GM12878 (cell line): ENCODE measurements at regions not wholly inside any gene's neighbourhood (a gene's known extent, or its start where the extent isn't known, plus 50 kb on each side); places are given as distances from the start of the nearest gene placed in this dataset.

ENCODE experiments used
- ATF7 ChIP-seq: fragments of 450-650 bp; IDR thresholded peaks from 2 replicates; pipeline ENCODE4 v1.6.1; 2016; ENCODE audit warnings: low read depth, mild to moderate bottlenecking
- DPF2 ChIP-seq: fragments of 450-650 bp; IDR thresholded peaks from 2 replicates; pipeline ENCODE4 v1.6.1; 2017; ENCODE audit warnings: mild to moderate bottlenecking
- EED ChIP-seq: sonication (generic); IDR thresholded peaks from 2 replicates; pipeline ENCODE4 v1.6.1; 2016; ENCODE audit warnings: antibody characterized with exemption, low read depth
- FOXK2 ChIP-seq: fragments of 450-650 bp; IDR thresholded peaks from 2 replicates; pipeline ENCODE4 v1.6.1; 2017; ENCODE audit warnings: mild to moderate bottlenecking, moderate library complexity
- HDAC2 ChIP-seq: fragments of 200-600 bp; sonication (generic); IDR thresholded peaks from 2 replicates; pipeline ENCODE4 v1.6.1; 2017
- IKZF1 ChIP-seq: fragments of 450-650 bp; conservative IDR thresholded peaks from 2 replicates; pipeline ENCODE4 v1.6.1; 2017; ENCODE audit warnings: antibody characterized with exemption, mild to moderate bottlenecking
- IKZF2 ChIP-seq, 2 experiments: fragments of 450-650 bp; IDR thresholded peaks; 2 replicates each; pipeline ENCODE4 v1.6.1; 2017; ENCODE audit warnings: mild to moderate bottlenecking in 2 of 2, moderate library complexity in 2 of 2
- MTA2 ChIP-seq: fragments of 450-650 bp; IDR thresholded peaks from 2 replicates; pipeline ENCODE4 v1.6.1; 2016; ENCODE audit warnings: low read depth, mild to moderate bottlenecking, moderate library complexity
- PAX8 ChIP-seq: fragments of 450-650 bp; IDR thresholded peaks from 2 replicates; pipeline ENCODE4 v1.6.1; 2017; ENCODE audit warnings: mild to moderate bottlenecking, moderate library complexity
- RELA ChIP-seq: fragments of 450-650 bp; IDR thresholded peaks from 2 replicates; pipeline ENCODE4 v1.8.0; 2014; ENCODE audit warnings: borderline replicate concordance; ENCODE audit not compliant: partially characterized antibody
- STAT1 ChIP-seq: fragments of 450-650 bp; conservative IDR thresholded peaks from 2 replicates; pipeline ENCODE4 v1.6.1; 2014; ENCODE audit warnings: antibody characterized with exemption, mild to moderate bottlenecking
- STAT3 ChIP-seq: IDR thresholded peaks from 2 replicates; pipeline ENCODE4 v1.6.1; 2011; ENCODE audit warnings: low read depth, low read length, improper control_type of control experiment
- ZNF217 ChIP-seq: fragments of 450-650 bp; IDR thresholded peaks from 2 replicates; pipeline ENCODE4 v1.6.1; 2017; ENCODE audit warnings: antibody characterized with exemption, mild to moderate bottlenecking
- TF ChIP-seq, protein P1 (sequence below): fragments of 450-650 bp; IDR thresholded peaks from 2 replicates; pipeline ENCODE4 v1.6.1; 2016; ENCODE audit warnings: mild to moderate bottlenecking
- TF ChIP-seq, protein P2 (sequence below): fragments of 450-650 bp; IDR thresholded peaks from 2 replicates; pipeline ENCODE4 v1.6.1; 2016; ENCODE audit warnings: mild to moderate bottlenecking, moderate library complexity, borderline replicate concordance
- TF ChIP-seq, protein P3 (sequence below): fragments of 450-650 bp; IDR thresholded peaks from 2 replicates; pipeline ENCODE4 v1.6.1; 2017; ENCODE audit warnings: mild to moderate bottlenecking, moderate library complexity
- TF ChIP-seq, protein P4 (sequence below): fragments of 450-650 bp; formaldehyde crosslinking; IDR thresholded peaks from 2 replicates; pipeline ENCODE4 v1.4.0; 2022; ENCODE audit warnings: mild to moderate bottlenecking, moderate library complexity
- TF ChIP-seq, protein P5 (sequence below): IDR thresholded peaks from 2 replicates; pipeline ENCODE4 v1.6.1; 2011; ENCODE audit warnings: borderline replicate concordance, low read depth, mild to moderate bottlenecking, moderate library complexity, low read length; ENCODE audit not compliant: insufficient read depth, poor library complexity, severe bottlenecking

DNA sequence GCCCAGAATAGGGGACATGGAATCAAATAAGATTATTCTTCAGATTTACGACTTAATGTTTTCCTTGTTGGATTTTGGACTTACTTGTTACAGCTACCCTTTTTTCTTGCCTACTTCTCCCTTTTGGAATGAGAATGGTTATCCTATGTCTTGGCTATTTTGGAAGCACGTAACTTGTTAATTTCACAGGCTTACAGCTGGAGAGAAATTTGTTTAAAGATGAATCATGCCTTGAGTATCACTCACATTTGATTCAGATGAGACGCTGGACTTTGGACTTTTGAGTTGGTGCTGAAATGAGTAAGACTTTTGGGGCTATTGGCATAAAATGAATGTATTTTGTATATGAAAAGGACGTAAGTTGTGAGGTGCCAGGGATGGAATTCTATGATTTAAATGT is 83.3 kb downstream of the SMPDL3A start (continued):
- TF ChIP-seq STAT1 (no peak), MTA2 (peak; percentile 56; the same call in 1 of the 2 replicates), DPF2 (peak; percentile 91), PAX8 (no peak), ZNF217 (peak; percentile 47; the same call in 1 of the 2 replicates), EED (no peak), STAT3 (no peak), ATF7 (peak; percentile 61), IKZF2 (IDR thresholded peaks at IDR 0.05) (peak; percentile 72 to 83; a peak in 3 of 4 replicates), HDAC2 (no peak), FOXK2 (no peak), RELA (no peak), IKZF1 (peak; percentile 84)
- TF ChIP-seq, protein P1, sequence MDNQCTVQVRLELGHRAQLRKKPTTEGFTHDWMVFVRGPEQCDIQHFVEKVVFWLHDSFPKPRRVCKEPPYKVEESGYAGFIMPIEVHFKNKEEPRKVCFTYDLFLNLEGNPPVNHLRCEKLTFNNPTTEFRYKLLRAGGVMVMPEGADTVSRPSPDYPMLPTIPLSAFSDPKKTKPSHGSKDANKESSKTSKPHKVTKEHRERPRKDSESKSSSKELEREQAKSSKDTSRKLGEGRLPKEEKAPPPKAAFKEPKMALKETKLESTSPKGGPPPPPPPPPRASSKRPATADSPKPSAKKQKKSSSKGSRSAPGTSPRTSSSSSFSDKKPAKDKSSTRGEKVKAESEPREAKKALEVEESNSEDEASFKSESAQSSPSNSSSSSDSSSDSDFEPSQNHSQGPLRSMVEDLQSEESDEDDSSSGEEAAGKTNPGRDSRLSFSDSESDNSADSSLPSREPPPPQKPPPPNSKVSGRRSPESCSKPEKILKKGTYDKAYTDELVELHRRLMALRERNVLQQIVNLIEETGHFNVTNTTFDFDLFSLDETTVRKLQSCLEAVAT, result no peak
- TF ChIP-seq, protein P2, sequence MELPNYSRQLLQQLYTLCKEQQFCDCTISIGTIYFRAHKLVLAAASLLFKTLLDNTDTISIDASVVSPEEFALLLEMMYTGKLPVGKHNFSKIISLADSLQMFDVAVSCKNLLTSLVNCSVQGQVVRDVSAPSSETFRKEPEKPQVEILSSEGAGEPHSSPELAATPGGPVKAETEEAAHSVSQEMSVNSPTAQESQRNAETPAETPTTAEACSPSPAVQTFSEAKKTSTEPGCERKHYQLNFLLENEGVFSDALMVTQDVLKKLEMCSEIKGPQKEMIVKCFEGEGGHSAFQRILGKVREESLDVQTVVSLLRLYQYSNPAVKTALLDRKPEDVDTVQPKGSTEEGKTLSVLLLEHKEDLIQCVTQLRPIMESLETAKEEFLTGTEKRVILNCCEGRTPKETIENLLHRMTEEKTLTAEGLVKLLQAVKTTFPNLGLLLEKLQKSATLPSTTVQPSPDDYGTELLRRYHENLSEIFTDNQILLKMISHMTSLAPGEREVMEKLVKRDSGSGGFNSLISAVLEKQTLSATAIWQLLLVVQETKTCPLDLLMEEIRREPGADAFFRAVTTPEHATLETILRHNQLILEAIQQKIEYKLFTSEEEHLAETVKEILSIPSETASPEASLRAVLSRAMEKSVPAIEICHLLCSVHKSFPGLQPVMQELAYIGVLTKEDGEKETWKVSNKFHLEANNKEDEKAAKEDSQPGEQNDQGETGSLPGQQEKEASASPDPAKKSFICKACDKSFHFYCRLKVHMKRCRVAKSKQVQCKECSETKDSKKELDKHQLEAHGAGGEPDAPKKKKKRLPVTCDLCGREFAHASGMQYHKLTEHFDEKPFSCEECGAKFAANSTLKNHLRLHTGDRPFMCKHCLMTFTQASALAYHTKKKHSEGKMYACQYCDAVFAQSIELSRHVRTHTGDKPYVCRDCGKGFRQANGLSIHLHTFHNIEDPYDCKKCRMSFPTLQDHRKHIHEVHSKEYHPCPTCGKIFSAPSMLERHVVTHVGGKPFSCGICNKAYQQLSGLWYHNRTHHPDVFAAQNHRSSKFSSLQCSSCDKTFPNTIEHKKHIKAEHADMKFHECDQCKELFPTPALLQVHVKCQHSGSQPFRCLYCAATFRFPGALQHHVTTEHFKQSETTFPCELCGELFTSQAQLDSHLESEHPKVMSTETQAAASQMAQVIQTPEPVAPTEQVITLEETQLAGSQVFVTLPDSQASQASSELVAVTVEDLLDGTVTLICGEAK, result no peak
- TF ChIP-seq, protein P3, sequence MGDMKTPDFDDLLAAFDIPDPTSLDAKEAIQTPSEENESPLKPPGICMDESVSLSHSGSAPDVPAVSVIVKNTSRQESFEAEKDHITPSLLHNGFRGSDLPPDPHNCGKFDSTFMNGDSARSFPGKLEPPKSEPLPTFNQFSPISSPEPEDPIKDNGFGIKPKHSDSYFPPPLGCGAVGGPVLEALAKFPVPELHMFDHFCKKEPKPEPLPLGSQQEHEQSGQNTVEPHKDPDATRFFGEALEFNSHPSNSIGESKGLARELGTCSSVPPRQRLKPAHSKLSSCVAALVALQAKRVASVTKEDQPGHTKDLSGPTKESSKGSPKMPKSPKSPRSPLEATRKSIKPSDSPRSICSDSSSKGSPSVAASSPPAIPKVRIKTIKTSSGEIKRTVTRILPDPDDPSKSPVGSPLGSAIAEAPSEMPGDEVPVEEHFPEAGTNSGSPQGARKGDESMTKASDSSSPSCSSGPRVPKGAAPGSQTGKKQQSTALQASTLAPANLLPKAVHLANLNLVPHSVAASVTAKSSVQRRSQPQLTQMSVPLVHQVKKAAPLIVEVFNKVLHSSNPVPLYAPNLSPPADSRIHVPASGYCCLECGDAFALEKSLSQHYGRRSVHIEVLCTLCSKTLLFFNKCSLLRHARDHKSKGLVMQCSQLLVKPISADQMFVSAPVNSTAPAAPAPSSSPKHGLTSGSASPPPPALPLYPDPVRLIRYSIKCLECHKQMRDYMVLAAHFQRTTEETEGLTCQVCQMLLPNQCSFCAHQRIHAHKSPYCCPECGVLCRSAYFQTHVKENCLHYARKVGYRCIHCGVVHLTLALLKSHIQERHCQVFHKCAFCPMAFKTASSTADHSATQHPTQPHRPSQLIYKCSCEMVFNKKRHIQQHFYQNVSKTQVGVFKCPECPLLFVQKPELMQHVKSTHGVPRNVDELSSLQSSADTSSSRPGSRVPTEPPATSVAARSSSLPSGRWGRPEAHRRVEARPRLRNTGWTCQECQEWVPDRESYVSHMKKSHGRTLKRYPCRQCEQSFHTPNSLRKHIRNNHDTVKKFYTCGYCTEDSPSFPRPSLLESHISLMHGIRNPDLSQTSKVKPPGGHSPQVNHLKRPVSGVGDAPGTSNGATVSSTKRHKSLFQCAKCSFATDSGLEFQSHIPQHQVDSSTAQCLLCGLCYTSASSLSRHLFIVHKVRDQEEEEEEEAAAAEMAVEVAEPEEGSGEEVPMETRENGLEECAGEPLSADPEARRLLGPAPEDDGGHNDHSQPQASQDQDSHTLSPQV, result no peak
- TF ChIP-seq, protein P4, sequence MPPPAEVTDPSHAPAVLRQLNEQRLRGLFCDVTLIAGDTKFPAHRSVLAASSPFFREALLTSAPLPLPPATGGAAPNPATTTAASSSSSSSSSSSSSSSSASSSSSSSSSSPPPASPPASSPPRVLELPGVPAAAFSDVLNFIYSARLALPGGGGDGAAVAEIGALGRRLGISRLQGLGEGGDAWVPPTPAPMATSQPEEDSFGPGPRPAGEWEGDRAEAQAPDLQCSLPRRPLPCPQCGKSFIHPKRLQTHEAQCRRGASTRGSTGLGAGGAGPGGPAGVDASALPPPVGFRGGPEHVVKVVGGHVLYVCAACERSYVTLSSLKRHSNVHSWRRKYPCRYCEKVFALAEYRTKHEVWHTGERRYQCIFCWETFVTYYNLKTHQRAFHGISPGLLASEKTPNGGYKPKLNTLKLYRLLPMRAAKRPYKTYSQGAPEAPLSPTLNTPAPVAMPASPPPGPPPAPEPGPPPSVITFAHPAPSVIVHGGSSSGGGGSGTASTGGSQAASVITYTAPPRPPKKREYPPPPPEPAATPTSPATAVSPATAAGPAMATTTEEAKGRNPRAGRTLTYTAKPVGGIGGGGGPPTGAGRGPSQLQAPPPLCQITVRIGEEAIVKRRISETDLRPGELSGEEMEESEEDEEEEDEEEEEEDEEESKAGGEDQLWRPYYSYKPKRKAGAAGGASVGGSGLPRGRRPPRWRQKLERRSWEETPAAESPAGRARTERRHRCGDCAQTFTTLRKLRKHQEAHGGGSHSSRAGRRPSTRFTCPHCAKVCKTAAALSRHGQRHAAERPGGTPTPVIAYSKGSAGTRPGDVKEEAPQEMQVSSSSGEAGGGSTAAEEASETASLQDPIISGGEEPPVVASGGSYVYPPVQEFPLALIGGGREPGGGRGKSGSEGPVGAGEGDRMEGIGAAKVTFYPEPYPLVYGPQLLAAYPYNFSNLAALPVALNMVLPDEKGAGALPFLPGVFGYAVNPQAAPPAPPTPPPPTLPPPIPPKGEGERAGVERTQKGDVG (CRISPR knock-in tag), result no peak
- TF ChIP-seq, protein P5, sequence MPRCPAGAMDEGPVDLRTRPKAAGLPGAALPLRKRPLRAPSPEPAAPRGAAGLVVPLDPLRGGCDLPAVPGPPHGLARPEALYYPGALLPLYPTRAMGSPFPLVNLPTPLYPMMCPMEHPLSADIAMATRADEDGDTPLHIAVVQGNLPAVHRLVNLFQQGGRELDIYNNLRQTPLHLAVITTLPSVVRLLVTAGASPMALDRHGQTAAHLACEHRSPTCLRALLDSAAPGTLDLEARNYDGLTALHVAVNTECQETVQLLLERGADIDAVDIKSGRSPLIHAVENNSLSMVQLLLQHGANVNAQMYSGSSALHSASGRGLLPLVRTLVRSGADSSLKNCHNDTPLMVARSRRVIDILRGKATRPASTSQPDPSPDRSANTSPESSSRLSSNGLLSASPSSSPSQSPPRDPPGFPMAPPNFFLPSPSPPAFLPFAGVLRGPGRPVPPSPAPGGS, result no peak
